Right atrium auricular region (tissue), 2 donors: ENCODE measurements at regions not wholly inside any gene's neighbourhood (a gene's known extent, or its start where the extent isn't known, plus 50 kb on each side); places are given as distances from the start of the nearest gene placed in this dataset.
"Not testable (repeated sequence)": the region's sequence is repeated elsewhere in the genome, so short reads cannot be mapped to it uniquely, and the experiment has no call there.

ENCODE experiments used
- DNase-seq: peaks from one replicate; pipeline ENCODE4 v3.0.0-alpha.2; 2019; ENCODE audit warnings: low spot score
- H3K27ac ChIP-seq, 2 donors: fragments of 200-600 bp; sonication (generic); 1 replicate in 1 of 2; 2 replicates in 1 of 2; pipeline ENCODE4 v1.5.1; 2016 to 2019
- H3K27me3 ChIP-seq, 2 donors: fragments of 200-600 bp; sonication (generic); one replicate each; pipeline versions ENCODE4 v1.5.1 to v1.6.0; 2017 to 2019
- H3K36me3 ChIP-seq: fragments of 200-600 bp; sonication (generic); one replicate; pipeline ENCODE4 v1.5.1; 2016
- H3K4me1 ChIP-seq, 2 donors: fragments of 200-600 bp; sonication (generic); one replicate each; pipeline versions ENCODE4 v1.5.1 to v1.6.0; 2017 to 2019
- H3K4me3 ChIP-seq, 2 donors: fragments of 200-600 bp; sonication (generic); 1 replicate in 1 of 2; 2 replicates in 1 of 2; pipeline ENCODE4 v1.5.1; 2017 to 2019; ENCODE audit warnings: mild to moderate bottlenecking in 1 of 2, moderate library complexity in 1 of 2
- H3K9me3 ChIP-seq, 2 donors: fragments of 200-600 bp; sonication (generic); one replicate each; pipeline ENCODE4 v1.5.1; 2019

DNA sequence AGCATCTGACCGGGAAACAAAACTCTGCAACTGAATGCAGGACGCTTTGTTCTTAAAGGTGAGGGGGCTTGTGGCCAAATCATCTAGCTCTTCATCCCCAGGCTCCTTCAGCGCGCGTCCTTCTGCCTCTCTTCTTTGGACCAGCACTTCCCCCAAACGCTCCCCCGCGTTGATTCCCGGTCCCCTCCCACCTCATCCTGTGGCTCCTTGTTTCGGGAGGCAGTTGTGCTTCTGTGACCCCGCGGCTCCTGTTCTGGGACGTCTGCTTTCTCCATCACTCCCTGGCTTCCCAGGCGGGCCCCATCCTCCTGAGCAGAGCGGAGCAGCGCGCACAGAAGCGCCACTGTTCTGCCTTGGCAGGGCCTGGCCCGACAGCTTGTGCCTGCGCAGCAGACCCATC lies 109.7 kb upstream of the ZNG1E start:
- H3K4me3 ChIP-seq, H3K9me3 ChIP-seq, DNase-seq, H3K27me3 ChIP-seq, H3K4me1 ChIP-seq, H3K27ac ChIP-seq, H3K36me3 ChIP-seq: not testable (repeated sequence)

DNA sequence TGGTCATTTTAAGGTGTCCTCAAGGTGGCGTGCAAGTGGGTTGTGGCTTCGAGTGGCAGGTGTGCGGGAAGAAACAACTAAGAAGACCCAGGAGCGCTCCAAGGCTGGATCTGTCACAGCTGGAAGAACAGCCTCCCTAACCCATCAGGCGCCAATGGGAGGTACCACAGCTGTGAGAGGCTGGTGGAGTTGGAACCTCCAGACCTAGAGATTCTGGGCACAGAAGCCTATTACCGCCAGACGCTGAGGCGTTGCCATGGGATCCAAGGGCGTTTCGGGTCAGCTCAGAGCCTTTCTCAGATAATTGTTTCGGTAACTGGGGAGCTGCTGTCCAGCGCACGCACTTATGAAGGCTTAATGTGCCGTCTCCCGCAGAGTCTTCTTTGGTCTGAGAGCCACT lies 156.7 kb upstream of the ZNG1E start:
- H3K9me3 ChIP-seq, H3K27me3 ChIP-seq, H3K4me1 ChIP-seq, H3K36me3 ChIP-seq, H3K4me3 ChIP-seq, H3K27ac ChIP-seq, DNase-seq: not testable (repeated sequence)

DNA sequence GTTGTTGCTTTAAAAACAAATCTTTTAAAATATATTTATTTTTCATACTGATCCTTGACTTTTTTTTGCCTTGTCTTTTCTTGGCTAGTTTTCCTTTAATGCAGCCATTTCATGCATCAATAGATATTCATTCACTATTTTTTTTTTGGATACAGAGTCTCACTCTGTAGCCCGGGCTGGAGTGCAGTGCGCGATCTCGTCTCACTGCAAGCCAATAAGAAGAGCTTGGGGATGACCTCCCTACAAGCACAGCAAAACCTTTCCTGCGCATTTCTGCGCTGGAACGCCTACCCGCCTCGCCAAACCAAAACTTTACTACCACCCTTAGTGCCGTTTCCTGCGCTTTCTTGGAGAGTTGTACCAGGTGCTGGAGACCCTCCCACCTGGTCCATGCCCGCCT lies 161.3 kb upstream of the ZNG1E start:
- not testable (repeated sequence) for H3K36me3 ChIP-seq, H3K9me3 ChIP-seq, H3K27ac ChIP-seq, DNase-seq, H3K4me3 ChIP-seq, H3K4me1 ChIP-seq, H3K27me3 ChIP-seq

DNA sequence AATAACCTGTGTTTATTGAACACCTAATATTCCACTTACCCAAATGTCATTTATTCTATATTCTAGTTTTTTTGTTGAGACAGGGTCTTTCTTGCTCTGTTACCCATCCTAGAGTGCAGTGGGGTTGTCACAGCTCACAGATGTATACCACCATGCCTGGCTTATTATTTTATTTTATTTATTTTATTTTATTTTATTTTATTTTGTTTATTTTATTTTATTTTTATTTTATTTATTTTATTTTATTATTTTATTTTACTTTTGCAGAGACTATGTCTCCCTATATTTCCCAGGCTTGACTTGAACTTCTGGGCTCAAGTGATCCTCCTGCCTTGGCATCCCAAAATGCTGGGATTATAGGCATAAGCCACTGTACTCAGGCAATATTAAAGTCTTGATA lies 167.8 kb upstream of the ZNG1E start:
- H3K27ac ChIP-seq, H3K4me1 ChIP-seq, DNase-seq, H3K9me3 ChIP-seq, H3K4me3 ChIP-seq, H3K36me3 ChIP-seq, H3K27me3 ChIP-seq: not testable (repeated sequence)

DNA sequence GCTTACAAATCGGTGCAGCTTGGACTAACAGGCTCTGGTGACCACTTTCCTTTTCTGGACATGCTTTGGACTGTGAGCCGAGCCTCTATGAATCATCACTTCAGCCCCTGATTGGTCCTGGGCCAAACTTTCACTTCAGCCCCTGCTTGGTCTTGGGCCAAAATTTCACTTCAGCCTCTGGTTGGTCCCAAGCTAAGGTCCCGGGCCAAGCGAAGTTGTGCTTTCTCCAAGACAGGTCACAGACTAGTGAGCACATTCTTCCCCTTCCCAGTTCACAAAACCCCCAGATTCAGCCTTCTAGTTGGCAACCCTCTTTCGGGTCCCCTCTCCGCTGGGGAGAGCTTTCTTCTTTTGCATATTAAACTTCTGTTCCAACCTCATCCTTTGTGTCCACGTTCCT lies 171.0 kb upstream of the ZNG1E start:
- not testable (repeated sequence) for H3K4me1 ChIP-seq, H3K27ac ChIP-seq, H3K27me3 ChIP-seq, H3K36me3 ChIP-seq, H3K4me3 ChIP-seq, DNase-seq, H3K9me3 ChIP-seq

DNA sequence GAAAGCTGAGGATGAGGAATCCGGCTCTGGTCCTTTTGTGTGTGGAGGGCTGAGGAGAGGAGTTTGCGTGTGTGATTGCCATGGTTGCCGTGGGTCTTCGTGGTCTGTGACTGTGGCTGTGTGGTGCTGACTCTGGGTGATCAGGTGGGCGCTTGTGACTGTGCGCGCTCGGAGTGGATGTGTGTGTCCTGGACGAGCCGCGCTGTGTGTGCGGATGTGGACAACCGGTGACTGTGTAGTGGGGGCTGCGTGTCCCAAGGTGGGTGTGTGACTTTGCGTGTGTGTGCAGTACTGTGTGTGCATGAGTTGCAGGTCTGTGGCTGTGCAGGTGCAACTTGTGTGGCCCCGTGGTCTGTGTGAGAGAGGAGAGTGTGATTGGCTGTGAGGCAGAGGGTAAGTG lies 172.0 kb upstream of the ZNG1E start:
- H3K27me3 ChIP-seq, H3K27ac ChIP-seq, DNase-seq, H3K4me3 ChIP-seq, H3K9me3 ChIP-seq, H3K36me3 ChIP-seq, H3K4me1 ChIP-seq: not testable (repeated sequence)

DNA sequence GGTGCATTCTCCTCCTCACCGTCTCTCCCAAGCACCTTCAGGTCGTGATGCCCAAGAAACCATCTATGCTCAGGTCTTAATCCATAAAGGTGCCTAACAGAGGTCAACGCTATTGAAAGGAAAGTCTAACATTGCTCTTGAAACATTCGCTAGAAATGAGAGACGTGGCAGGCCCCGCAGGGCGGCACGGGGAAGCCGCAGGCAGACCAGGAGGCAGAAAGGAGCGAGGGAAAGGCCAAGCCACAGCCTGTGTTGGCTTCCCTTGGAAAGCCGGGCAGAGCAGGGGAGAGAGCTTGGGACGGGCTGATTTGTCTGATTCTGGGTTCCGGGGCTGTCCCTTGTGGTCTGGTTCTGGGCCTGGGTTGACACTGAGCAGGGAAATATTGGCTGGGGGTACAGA lies 192.8 kb upstream of the ZNG1E start:
- H3K9me3 ChIP-seq, H3K27ac ChIP-seq, H3K27me3 ChIP-seq, DNase-seq, H3K4me3 ChIP-seq, H3K36me3 ChIP-seq, H3K4me1 ChIP-seq: not testable (repeated sequence)

DNA sequence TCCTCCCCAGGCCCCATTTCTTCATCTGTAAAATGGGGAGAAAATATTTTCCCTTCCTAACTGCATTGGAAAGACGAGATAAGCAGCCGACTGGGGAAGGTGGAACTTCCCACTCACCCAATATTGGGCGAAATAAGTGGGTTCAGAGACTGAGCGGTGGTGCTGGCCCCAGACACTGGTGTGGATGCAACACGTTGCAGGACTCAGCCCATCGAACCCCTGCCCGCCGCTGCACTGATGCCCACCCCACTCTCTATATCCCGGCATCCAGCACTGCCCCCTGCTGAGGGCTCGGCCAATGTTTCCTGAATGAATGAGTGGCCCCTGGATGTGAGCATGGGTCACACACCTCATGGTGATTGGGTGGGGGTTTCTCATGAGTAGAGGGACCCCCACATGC lies 194.4 kb upstream of the ZNG1E start:
- H3K4me3 ChIP-seq, H3K4me1 ChIP-seq, H3K9me3 ChIP-seq, H3K36me3 ChIP-seq, H3K27me3 ChIP-seq, DNase-seq, H3K27ac ChIP-seq: not testable (repeated sequence)

DNA sequence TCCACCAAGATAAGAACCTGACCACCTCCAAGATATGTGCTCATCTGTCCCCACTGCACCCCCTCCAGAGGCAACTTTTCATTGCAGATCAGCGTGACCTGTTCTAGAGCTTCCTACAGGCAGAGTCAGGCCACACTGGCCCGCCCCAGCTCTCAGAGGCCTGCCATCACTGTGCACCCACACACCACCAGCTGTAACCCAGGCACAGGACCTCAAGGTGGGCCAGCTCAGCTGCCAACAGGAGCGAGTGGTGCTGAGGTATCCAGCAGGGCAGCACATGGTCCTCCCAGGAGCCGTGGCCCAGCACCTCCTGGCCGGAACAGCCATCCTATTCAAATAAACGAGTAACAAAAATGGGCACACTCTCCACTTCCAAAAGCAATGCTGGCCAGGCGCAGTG lies 189.9 kb upstream of the FOXD4L5 start:
- not testable (repeated sequence) for H3K9me3 ChIP-seq, H3K36me3 ChIP-seq, H3K27ac ChIP-seq, DNase-seq, H3K27me3 ChIP-seq, H3K4me1 ChIP-seq, H3K4me3 ChIP-seq

DNA sequence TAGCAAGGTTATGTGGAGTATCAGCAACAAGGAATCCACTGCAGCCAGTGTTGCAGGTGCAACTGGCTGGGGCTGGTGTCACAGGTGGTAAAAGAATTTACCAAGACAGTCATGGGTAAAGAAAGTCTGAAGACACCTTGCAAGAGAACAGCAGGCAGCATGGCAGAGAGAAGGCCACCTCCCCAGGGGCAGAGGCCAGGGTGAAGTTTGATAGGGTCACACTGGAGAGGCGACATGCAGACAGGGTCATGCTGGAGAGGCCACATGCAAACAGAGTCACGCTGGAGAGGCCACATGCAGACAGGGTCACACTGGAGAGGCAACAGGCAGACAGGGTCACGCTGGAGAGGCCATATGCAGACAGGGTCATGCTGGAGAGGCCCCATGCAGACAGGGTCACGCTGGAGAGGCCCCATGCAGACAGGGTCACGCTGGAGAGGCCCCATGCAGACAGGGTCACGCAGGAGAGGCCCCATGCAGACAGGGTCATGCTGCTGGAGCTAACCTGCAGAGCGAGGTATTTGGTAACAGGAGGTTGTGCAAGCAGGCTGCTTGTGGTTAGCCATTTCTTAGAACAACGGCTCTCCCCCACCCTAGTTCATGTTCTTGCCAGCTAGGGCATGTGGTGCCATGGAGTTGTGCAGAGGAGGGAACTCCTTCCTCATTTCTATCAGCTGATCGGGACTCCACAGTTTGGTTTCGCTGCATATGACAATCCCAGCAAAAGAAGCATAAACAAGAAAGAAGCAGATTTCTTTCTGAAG lies 188.2 kb upstream of the FOXD4L5 start:
- DNase-seq, H3K4me1 ChIP-seq, H3K4me3 ChIP-seq, H3K9me3 ChIP-seq, H3K27me3 ChIP-seq, H3K27ac ChIP-seq, H3K36me3 ChIP-seq: not testable (repeated sequence)

DNA sequence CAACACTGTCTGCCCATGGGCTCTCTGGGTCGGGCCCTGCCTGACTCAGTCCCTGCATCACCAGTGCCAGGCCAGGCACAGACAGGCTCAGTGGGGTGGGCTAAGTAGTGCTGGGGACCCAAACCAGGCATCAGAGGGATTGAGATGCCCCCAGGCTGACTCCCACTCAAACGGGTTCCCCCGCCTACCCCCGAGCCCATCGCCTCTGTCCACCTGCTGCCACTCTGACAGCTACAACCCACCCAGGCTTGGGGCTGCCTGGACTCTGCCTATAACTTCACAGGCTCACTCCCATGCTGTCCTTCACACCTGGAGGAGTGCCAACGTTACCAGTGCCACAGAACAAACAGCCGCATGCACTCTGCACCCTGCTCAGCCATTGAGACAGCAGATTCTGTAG lies 186.1 kb upstream of the FOXD4L5 start:
- H3K36me3 ChIP-seq, H3K4me1 ChIP-seq, H3K27ac ChIP-seq, H3K27me3 ChIP-seq, H3K4me3 ChIP-seq, H3K9me3 ChIP-seq, DNase-seq: not testable (repeated sequence)

DNA sequence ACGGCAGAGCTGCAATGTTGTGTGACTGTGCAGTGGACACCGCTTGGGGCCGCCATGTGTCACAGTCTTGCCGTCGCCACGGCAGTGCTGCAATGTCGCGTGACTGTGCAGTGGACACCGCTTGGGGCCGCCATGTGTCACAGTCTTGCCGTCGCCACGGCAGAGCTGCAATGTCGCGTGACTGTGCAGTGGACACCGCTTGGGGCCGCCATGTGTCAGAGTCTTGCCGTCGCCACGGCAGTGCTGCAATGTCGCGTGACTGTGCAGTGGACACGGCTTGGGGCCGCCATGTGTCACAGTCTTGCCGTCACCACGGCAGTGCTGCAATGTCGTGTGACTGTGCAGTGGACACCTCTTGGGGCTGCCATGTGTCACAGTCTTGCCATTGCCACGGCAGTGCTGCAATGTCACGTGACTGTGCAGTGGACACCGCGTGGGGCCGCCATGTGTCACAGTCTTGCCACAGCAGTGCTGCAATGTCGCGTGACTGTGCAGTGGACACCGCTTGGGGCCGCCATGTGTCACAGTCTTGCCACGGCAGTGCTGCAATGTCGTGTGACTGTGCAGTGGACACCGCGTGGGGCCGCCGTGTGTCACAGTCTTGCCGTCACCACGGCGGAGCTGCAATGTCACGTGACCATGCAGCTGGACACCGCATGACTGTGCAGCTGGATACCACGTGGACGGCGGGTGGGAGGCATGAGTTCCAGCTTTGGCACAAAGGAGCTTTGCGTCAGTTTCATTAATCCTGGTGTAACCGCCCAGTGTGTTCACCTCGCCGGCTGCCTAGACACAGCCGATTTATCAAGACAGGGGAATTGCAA lies 182.1 kb upstream of the FOXD4L5 start:
- not testable (repeated sequence) for H3K27ac ChIP-seq, H3K27me3 ChIP-seq, DNase-seq, H3K4me3 ChIP-seq, H3K9me3 ChIP-seq, H3K4me1 ChIP-seq, H3K36me3 ChIP-seq

DNA sequence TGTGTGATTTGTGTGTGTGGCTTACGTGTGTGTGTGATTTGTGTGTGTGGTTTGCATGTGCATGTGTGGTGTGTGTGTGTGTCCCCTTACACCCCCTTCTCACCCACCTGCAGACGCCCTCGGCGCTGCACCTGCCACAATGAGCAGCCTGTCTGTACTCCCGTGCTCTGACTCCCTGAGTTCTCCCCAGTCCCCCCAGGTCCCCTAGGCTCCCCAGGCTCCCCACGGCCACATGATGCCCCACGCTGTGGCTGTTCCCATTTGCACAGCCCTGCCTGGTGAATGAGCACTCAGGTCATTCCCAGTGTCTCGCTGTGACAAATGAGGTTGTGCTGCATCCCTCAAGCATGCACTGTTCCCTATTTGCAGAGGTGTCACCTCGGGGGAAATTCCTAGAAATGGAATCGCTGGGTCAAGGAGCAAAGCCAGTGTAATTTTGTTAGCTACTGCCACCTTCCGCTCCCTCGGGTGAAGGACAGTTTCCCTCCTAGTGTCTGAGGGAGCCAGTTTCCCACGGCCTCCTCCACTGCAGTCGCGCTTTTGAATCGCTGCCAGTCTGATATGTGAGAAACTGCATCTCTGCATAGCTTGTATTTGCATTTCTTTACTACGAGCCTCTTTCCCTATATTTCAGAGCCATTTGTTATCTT lies 180.4 kb upstream of the FOXD4L5 start:
- H3K36me3 ChIP-seq, H3K4me1 ChIP-seq, H3K4me3 ChIP-seq, H3K27me3 ChIP-seq, H3K9me3 ChIP-seq, DNase-seq, H3K27ac ChIP-seq: not testable (repeated sequence)

DNA sequence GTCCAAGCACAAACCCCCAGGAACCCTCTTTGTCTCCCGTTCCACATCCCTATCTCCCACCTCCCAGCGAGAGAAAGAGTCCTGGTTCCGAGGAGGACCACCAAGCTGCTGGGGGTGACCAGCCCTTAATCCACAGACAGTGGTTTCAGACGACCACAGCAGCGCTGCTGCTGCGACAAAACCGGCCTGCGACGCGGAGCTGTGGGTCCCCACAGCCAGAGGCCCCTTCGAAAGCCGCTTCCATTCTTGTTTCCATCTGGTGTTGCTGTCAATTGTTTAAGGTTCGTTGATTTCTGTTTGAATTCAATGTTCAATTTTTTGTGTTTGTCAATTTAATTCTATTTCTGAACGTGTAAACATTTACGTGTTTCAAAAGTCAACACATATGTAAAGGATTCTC lies 177.5 kb upstream of the FOXD4L5 start:
- not testable (repeated sequence) for H3K36me3 ChIP-seq, H3K4me3 ChIP-seq, H3K9me3 ChIP-seq, H3K4me1 ChIP-seq, DNase-seq, H3K27me3 ChIP-seq, H3K27ac ChIP-seq
